Esophagus (tissue), 2 donors: ENCODE measurements at regions not wholly inside any gene's neighbourhood (a gene's known extent, or its start where the extent isn't known, plus 50 kb on each side); places are given as distances from the start of the nearest gene placed in this dataset.
"Not testable (repeated sequence)": the region's sequence is repeated elsewhere in the genome, so short reads cannot be mapped to it uniquely, and the experiment has no call there.

ENCODE experiments used
- H3K27ac ChIP-seq, 2 donors: one replicate each; pipeline ENCODE4 v1.5.1; 2013; ENCODE audit warnings: low read depth in 2 of 2, mild to moderate bottlenecking in 2 of 2, inconsistent platforms in 1 of 2, low read length in 1 of 2, moderate library complexity in 1 of 2
- H3K27me3 ChIP-seq, 2 donors: one replicate each; pipeline ENCODE4 v1.6.1; 2013; ENCODE audit warnings: low read length in 2 of 2, control low read depth in 1 of 2, mild to moderate bottlenecking in 1 of 2; ENCODE audit not compliant: insufficient read depth in 2 of 2, control insufficient read depth in 1 of 2
- H3K36me3 ChIP-seq, 2 donors: one replicate each; pipeline ENCODE4 v1.6.1; 2013; ENCODE audit warnings: low read length in 1 of 2; ENCODE audit not compliant: control insufficient read depth in 2 of 2, insufficient read depth in 2 of 2
- H3K4me1 ChIP-seq, 2 donors: one replicate each; pipeline ENCODE4 v1.6.1; 2013; ENCODE audit warnings: low read length in 1 of 2; ENCODE audit not compliant: control insufficient read depth in 2 of 2, insufficient read depth in 2 of 2
- H3K4me3 ChIP-seq, 2 donors: one replicate each; pipeline ENCODE4 v1.5.1; 2013; ENCODE audit warnings: low read length in 2 of 2, mild to moderate bottlenecking in 2 of 2, low read depth in 1 of 2, moderate library complexity in 1 of 2
- H3K9me3 ChIP-seq, 2 donors: one replicate each; pipeline ENCODE4 v1.6.1; 2013; ENCODE audit warnings: mild to moderate bottlenecking in 2 of 2, low read depth in 1 of 2, low read length in 1 of 2, moderate library complexity in 1 of 2; ENCODE audit not compliant: control insufficient read depth in 2 of 2, insufficient read depth in 1 of 2
- WGBS, 2 donors: extraction: QIAGEN DNeasy Blood & Tissue Kit; methylation state at CpG; one replicate each; pipeline ENCODE4 v1.1.7; 2013; 5-methylcytosine and 5-hydroxymethylcytosine counted together
- donor health status: healthy with polysubstance abuse.
- donor health status: Bipolar disorder and iron deficiency.

- Histone ChIP-seq H3K36me3 (no peaks in the 10 kb centered on the region), H3K27ac (no peak overlapping the region), H3K4me3 (no peak overlapping the region), H3K4me1 (no peaks in the 10 kb centered on the region), H3K27me3 (no peaks in the 10 kb centered on the region), H3K9me3 (no peaks in the 10 kb centered on the region)
- WGBS, 2 donors = 28 to 34% methylated on average over 2 of the region's 2 CpGs
Observed at GRCh38 chr16:58792188-58792587, 58.1 kb upstream of the GOT2 start.

- H3K4me1 ChIP-seq, H3K27me3 ChIP-seq, H3K27ac ChIP-seq, H3K4me3 ChIP-seq, H3K36me3 ChIP-seq, H3K9me3 ChIP-seq: not testable (repeated sequence)
- 93 to 95% methylated on average over 29 to 32 of the region's 32 CpGs for WGBS, 2 donors
Observed at GRCh38 chr16:58790816-58791557, 56.9 kb upstream of the GOT2 start.

- H3K4me3 ChIP-seq = no peak overlapping the region
- no peaks in the 10 kb centered on the region for H3K36me3 ChIP-seq
- H3K27ac ChIP-seq = no peak overlapping the region
- 75 to 86% methylated on average over 3 to 4 of the region's 4 CpGs for WGBS, 2 donors
- no peaks in the 10 kb centered on the region for H3K9me3 ChIP-seq
- no peaks in the 10 kb centered on the region for H3K4me1 ChIP-seq
- no peaks in the 10 kb centered on the region for H3K27me3 ChIP-seq
Observed at GRCh38 chr16:58789351-58789750, 55.2 kb upstream of the GOT2 start.
